ENCODE measurements at regions not wholly inside any gene's neighbourhood (a gene's known extent, or its start where the extent isn't known, plus 50 kb on each side); places are given as distances from the start of the nearest gene placed in this dataset.

GRCh38 chr3:176310641-176311040 is 886.6 kb downstream of the TBL1XR1 start (continued):
- TF ChIP-seq XRCC3 (IDR thresholded peaks at IDR 0.05), result no peak
- TF ChIP-seq MTA3 (IDR thresholded peaks at IDR 0.05; ENCODE audit: borderline replicate concordance), result no peak
- no peak for TF ChIP-seq RCOR1 (IDR thresholded peaks at IDR 0.05; ENCODE audit: borderline replicate concordance in 1 of 2, low read depth in 2 of 2, low read length in 2 of 2)
- TF ChIP-seq, protein P1, sequence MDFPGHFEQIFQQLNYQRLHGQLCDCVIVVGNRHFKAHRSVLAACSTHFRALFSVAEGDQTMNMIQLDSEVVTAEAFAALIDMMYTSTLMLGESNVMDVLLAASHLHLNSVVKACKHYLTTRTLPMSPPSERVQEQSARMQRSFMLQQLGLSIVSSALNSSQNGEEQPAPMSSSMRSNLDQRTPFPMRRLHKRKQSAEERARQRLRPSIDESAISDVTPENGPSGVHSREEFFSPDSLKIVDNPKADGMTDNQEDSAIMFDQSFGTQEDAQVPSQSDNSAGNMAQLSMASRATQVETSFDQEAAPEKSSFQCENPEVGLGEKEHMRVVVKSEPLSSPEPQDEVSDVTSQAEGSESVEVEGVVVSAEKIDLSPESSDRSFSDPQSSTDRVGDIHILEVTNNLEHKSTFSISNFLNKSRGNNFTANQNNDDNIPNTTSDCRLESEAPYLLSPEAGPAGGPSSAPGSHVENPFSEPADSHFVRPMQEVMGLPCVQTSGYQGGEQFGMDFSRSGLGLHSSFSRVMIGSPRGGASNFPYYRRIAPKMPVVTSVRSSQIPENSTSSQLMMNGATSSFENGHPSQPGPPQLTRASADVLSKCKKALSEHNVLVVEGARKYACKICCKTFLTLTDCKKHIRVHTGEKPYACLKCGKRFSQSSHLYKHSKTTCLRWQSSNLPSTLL (IDR thresholded peaks at IDR 0.05), result no peak
- TF ChIP-seq, protein P2, sequence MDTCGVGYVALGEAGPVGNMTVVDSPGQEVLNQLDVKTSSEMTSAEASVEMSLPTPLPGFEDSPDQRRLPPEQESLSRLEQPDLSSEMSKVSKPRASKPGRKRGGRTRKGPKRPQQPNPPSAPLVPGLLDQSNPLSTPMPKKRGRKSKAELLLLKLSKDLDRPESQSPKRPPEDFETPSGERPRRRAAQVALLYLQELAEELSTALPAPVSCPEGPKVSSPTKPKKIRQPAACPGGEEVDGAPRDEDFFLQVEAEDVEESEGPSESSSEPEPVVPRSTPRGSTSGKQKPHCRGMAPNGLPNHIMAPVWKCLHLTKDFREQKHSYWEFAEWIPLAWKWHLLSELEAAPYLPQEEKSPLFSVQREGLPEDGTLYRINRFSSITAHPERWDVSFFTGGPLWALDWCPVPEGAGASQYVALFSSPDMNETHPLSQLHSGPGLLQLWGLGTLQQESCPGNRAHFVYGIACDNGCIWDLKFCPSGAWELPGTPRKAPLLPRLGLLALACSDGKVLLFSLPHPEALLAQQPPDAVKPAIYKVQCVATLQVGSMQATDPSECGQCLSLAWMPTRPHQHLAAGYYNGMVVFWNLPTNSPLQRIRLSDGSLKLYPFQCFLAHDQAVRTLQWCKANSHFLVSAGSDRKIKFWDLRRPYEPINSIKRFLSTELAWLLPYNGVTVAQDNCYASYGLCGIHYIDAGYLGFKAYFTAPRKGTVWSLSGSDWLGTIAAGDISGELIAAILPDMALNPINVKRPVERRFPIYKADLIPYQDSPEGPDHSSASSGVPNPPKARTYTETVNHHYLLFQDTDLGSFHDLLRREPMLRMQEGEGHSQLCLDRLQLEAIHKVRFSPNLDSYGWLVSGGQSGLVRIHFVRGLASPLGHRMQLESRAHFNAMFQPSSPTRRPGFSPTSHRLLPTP (IDR thresholded peaks at IDR 0.05; ENCODE audit: borderline replicate concordance, extremely low read depth, insufficient read length), result no peak
- no peak for TF ChIP-seq ZC3H4 (CRISPR knock-in tag; IDR thresholded peaks at IDR 0.05; ENCODE audit: borderline replicate concordance)
- TF ChIP-seq TARDBP (IDR thresholded peaks at IDR 0.05), result no peak
- no peak for TF ChIP-seq SNIP1 (IDR thresholded peaks at IDR 0.05; ENCODE audit: low read depth)
- TF ChIP-seq TBP (optimal IDR thresholded peaks at IDR 0.05; ENCODE audit: low read depth, low read length), result no peak
- TF ChIP-seq CBFB (CRISPR knock-in tag; IDR thresholded peaks at IDR 0.05), result no peak
- TF ChIP-seq HDAC6 (IDR thresholded peaks at IDR 0.05; ENCODE audit: low read depth, low read length), result no peak

All from K562 (cell line).